Suppressor macrophage (primary cell): ENCODE measurements at regions not wholly inside any gene's neighbourhood (a gene's known extent, or its start where the extent isn't known, plus 50 kb on each side); places are given as distances from the start of the nearest gene placed in this dataset.
A peak's percentile ranks its signal among the peaks of the same experiment; 100 is the strongest.

Experiments
- DNase-seq, 4 experiments: peaks; one replicate each; pipeline ENCODE4 v3.0.0-alpha.2; 2020 to 2022

- peak; percentile 40 to 78 (median 42) for DNase-seq
These were observed 59.5 kb downstream of the PTGS2 start for GRCh38 chr1:186620566-186621350.

GRCh38 chr1:186618401-186619170 is 61.6 kb downstream of the PTGS2 start:
- peak; percentile 84 to 97 (median 92) for DNase-seq

GRCh38 chr1:186617926-186618325 is 62.3 kb downstream of the PTGS2 start:
- peak; percentile 37 to 68 (median 58) for DNase-seq

- no peak for DNase-seq
These were observed 63.7 kb downstream of the PTGS2 start for GRCh38 chr1:186616511-186616910.

GRCh38 chr1:186615332-186615731 is 64.9 kb downstream of the PTGS2 start:
- no peak for DNase-seq

- DNase-seq, result peak in 3 of 4 experiments; percentile 27 to 56 (median 44)
These were observed 69.1 kb downstream of the PTGS2 start for GRCh38 chr1:186611156-186611555.

- DNase-seq, result no peak
These were observed 71.0 kb downstream of the PTGS2 start for GRCh38 chr1:186609183-186609582.

GRCh38 chr1:186605762-186606350 is 74.4 kb downstream of the PTGS2 start:
- peak; percentile 69 to 82 (median 78) for DNase-seq

GRCh38 chr1:186595969-186596368 is 84.3 kb downstream of the PTGS2 start:
- DNase-seq, result peak in 1 of 4 experiments; percentile 6

- no peak for DNase-seq
These were observed 101.8 kb downstream of the PTGS2 start for GRCh38 chr1:186578325-186579016.

GRCh38 chr1:186577633-186578032 is 102.6 kb downstream of the PTGS2 start:
- DNase-seq, result no peak

GRCh38 chr1:186577216-186577615 is 103.0 kb downstream of the PTGS2 start:
- DNase-seq, result no peak

- DNase-seq, result peak in 3 of 4 experiments; percentile 1 to 50 (median 38)
These were observed 104.9 kb downstream of the PTGS2 start for GRCh38 chr1:186575348-186575747.

GRCh38 chr1:186574926-186575325 is 105.3 kb downstream of the PTGS2 start:
- DNase-seq, result no peak

GRCh38 chr1:186572509-186572908 is 107.7 kb downstream of the PTGS2 start:
- DNase-seq, result no peak

GRCh38 chr1:186571771-186572170 is 108.5 kb downstream of the PTGS2 start:
- DNase-seq, result no peak

- no peak for DNase-seq
These were observed 108.9 kb upstream of the PDC start for GRCh38 chr1:186569856-186570255.

- DNase-seq, result no peak
These were observed 107.3 kb upstream of the PDC start for GRCh38 chr1:186568221-186568620.

- no peak for DNase-seq
These were observed 105.4 kb upstream of the PDC start for GRCh38 chr1:186566140-186566855.

GRCh38 chr1:186564582-186564981 is 103.7 kb upstream of the PDC start:
- DNase-seq, result no peak

GRCh38 chr1:186559601-186560116 is 98.7 kb upstream of the PDC start:
- no peak for DNase-seq
